ENCODE measurements at regions not wholly inside any gene's neighbourhood (a gene's known extent, or its start where the extent isn't known, plus 50 kb on each side); places are given as distances from the start of the nearest gene placed in this dataset.
"Not testable (repeated sequence)": the region's sequence is repeated elsewhere in the genome, so short reads cannot be mapped to it uniquely, and the experiment has no call there.

DNA sequence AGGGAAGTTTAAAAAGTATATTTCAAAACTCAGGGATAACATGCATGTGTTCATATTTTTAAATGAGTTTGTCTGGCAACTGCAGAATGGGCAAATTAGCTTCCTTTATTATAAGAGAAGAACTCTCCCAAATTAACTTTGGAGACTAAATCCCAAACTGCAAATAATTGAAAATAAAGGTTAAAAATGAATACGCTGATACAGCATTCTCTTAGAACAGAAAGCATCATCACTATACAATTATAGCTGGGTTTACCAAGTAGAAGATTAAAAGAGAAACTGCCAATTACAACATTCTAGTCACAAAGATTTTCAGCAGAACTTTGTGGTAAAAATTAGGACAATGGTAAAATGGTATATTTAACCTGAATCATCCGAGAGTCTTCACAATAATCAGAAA is 73.3 kb downstream of the OLFM4 start:
- no peak for DNase-seq (ENCODE audit: low spot score)
- H3K27ac ChIP-seq = no peak overlapping the region
- POLR2A ChIA-PET (ENCODE audit: low non-redundant PET) = no interaction called here
- no peak for TF ChIP-seq CTCF (conservative IDR thresholded peaks at IDR 0.05; ENCODE audit: low read depth)
- CTCF ChIA-PET = no interaction called here

GRCh38 chr13:53104136-53104535 is 75.5 kb downstream of the OLFM4 start:
- no peak overlapping the region for H3K27ac ChIP-seq
- ChIA-PET CTCF (no interaction called here), POLR2A (ENCODE audit: low non-redundant PET) (no interaction called here)
- no peak for DNase-seq (ENCODE audit: low spot score)
- TF ChIP-seq CTCF (conservative IDR thresholded peaks at IDR 0.05; ENCODE audit: low read depth) = no peak

DNA sequence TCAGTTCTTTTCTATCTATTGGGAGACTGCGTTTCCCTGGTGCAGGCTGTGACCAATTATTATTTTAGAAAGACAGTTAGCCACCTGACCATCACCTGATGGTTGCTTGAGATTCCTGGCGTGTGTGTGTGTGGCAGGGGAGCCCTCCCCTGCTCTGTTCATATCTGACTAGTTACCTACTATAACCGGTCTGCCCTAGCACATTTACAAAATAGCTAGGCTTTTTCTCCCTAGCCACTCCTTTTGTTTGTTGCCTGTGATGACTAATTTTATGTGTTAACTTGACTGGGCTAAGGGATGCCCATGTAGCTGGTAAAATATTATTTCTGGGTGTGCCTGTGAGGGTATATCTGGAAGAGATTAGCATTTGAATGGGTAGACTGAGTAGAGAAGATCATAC is 76.9 kb downstream of the OLFM4 start:
- CTCF ChIA-PET = no interaction called here
- POLR2A ChIA-PET (ENCODE audit: low non-redundant PET) = no interaction called here
- DNase-seq (ENCODE audit: low spot score) = no peak
- TF ChIP-seq CTCF (conservative IDR thresholded peaks at IDR 0.05; ENCODE audit: low read depth) = no peak
- no peak overlapping the region for H3K27ac ChIP-seq

DNA sequence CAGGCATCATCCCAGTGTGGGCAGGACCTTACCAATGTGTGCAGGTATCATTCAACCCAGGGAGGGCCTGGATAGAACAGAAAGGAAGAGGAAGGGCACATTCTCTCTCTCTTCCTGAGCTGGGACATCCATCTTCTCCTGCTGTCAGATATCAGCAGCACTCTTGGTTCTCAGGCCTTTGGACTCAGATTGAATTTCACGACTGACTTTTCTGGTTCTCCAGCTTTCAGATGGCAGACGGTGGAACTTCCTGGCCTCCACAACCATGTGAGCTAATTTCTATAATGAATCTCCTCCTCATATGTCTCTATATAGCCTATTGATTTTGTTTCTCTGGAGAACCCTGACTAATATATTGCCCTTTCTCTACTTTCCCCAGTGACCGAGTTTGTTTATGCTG is 77.3 kb downstream of the OLFM4 start:
- TF ChIP-seq CTCF (conservative IDR thresholded peaks at IDR 0.05; ENCODE audit: low read depth) = no peak
- POLR2A ChIA-PET (ENCODE audit: low non-redundant PET) = no interaction called here
- DNase-seq (ENCODE audit: low spot score) = no peak
- H3K27ac ChIP-seq = no peak overlapping the region
- CTCF ChIA-PET = no interaction called here

DNA sequence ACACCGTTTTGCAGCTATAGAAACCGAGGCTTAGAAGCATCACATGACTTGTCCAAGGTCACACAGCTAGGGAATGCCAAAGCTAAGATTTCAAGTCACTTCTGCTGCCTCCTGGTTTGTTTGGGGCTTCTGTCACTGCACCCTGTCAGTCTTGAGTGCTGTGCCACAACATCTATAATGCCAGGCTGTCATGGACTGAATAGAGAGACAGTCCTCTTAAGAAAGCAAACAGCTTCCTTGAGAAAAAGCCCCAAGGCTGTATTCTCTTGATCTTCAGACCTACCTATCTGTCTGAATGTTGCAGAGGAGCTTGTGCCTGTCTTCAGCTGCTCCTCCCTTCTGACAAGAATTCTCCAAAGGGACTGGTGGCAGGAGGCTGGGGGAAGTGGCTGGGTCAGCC is 81.6 kb downstream of the OLFM4 start:
- POLR2A ChIA-PET (ENCODE audit: low non-redundant PET) = no interaction called here

GRCh38 chr13:53110614-53111013 is 82.0 kb downstream of the OLFM4 start:
- no peak overlapping the region for H3K27ac ChIP-seq
- no peak for DNase-seq (ENCODE audit: low spot score)
- ChIA-PET POLR2A (ENCODE audit: low non-redundant PET) (no interaction called here), CTCF (interaction anchor here (0.7 kb wide), 1 partner anchor 582 kb away, joined by 4 read pairs; no protein-coding TSS in a partner anchor)
- TF ChIP-seq CTCF (conservative IDR thresholded peaks at IDR 0.05; ENCODE audit: low read depth) = no peak

More for the DNA sequence above, 81.6 kb downstream of the OLFM4 start:
- TF ChIP-seq CTCF (conservative IDR thresholded peaks at IDR 0.05; ENCODE audit: low read depth) = no peak
- CTCF ChIA-PET = interaction anchor here (0.7 kb wide), 1 partner anchor 583 kb away, joined by 4 read pairs; no protein-coding TSS in a partner anchor
- H3K27ac ChIP-seq = no peak overlapping the region
- no peak for DNase-seq (ENCODE audit: low spot score)

GRCh38 chr13:53112522-53112921 is 83.9 kb downstream of the OLFM4 start:
- no peak overlapping the region for H3K27ac ChIP-seq
- TF ChIP-seq CTCF (conservative IDR thresholded peaks at IDR 0.05; ENCODE audit: low read depth) = no peak
- ChIA-PET CTCF (no interaction called here), POLR2A (ENCODE audit: low non-redundant PET) (no interaction called here)
- no peak for DNase-seq (ENCODE audit: low spot score)

- DNase-seq (ENCODE audit: low spot score); CTCF ChIA-PET; POLR2A ChIA-PET (ENCODE audit: low non-redundant PET); H3K27ac ChIP-seq: not testable (repeated sequence)
Measured at GRCh38 chr13:53117048-53117447, 88.4 kb downstream of the OLFM4 start.
